Left renal pelvis (tissue), 4 donors: ENCODE measurements at regions not wholly inside any gene's neighbourhood (a gene's known extent, or its start where the extent isn't known, plus 50 kb on each side); places are given as distances from the start of the nearest gene placed in this dataset.

Experiments used
- DNase-seq, 4 donors: peaks; one replicate each; pipeline ENCODE4 v3.0.0-alpha.2; 2013; ENCODE audit warnings: low read depth in 4 of 4, low spot score in 3 of 4

DNA sequence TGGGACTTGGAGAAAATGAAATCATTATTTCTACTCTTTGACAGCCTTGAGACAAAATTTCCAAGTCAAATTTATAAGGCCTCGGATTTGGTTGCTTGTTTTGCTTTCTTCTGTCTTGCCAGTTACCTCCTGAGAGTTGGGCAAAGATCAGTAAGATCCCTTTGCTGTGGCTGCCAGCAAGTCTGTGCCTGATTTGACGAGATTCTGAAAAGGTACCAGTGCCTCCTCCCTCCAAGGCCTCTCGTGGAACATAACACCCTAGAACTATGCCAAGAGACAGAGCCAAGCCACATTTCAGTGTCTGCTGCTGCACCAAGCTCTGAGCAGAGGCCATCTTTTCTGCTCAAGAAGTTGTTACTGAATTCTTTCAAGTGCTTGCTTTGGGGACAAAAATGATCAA is 61.0 kb downstream of the GTPBP8 start:
- DNase-seq, result no peak

DNA sequence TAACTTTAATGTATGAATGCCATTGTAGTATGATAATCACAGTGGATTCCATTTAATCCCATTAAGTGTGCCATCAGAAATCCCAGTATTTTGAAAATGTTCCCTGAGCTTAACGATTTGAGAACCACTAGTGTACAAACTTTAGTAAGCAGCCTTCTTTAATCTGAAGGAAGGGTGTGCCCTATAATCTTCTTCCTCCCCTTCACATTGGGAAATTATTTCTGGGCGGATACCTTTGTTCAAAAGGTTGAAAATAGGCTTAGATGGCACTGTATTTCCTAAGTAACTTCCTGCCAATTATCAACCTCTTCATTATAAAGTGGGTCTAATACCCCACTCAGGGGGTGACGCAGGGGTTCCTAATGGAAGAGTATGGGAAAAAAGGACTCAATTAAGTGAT is 62.4 kb downstream of the GTPBP8 start:
- no peak for DNase-seq

DNA sequence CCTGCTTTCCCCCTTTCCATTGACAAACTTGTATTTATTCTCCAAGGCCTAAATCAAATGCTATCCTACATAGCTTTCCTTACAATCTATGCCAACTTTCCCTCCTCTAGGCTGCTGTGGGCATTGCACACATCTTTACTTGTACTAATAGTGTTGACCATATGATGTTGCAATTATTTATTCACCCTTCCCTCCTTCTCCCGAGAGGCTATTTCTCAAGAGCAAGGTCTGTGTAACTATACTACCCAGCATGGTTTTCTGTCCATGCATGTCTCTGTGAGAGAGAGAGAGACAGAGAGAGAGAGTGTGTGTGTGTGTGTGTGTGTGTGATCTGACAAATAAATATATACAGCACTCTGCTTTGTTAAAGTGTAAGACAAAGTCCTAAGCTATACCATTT is 63.8 kb downstream of the GTPBP8 start:
- no peak for DNase-seq

DNA sequence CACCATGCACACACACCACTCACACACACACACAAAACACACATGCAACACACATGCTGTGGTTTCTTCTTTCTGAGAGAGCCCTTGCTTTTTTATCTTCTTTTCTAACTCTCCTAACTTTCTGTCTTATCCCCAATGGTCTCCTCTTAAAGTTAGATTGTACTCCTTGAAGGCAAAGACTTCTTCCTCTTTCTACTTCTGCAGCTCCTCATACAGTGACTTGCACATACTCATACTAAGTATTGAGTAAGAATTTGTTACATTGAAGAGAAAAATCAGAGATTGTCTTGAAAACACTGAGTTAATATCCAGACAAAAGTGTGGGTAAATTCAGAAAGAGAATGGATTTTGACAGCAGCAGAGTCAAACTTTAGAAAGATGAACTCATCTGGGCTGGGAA is 64.4 kb downstream of the GTPBP8 start:
- DNase-seq, result no peak

DNA sequence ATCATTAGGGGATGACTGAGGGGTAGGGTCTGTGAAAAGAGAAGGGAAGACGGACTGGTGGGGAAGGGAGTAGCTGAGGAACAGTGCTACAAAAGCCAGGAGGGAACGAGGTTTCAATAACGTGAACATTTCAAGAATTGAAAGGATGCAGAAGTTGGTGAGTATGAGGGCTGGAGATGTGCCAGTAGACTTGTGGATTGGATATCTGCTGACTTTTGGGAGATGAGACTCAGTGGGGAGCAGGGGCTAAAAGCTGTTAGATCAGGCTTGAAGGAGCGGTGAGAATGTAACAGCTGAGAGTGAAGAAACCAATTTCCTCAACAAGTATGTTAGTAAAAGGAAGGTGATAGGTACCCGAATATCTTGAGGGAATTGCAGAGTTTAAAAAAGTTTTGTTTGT is 65.2 kb downstream of the GTPBP8 start:
- no peak for DNase-seq

DNA sequence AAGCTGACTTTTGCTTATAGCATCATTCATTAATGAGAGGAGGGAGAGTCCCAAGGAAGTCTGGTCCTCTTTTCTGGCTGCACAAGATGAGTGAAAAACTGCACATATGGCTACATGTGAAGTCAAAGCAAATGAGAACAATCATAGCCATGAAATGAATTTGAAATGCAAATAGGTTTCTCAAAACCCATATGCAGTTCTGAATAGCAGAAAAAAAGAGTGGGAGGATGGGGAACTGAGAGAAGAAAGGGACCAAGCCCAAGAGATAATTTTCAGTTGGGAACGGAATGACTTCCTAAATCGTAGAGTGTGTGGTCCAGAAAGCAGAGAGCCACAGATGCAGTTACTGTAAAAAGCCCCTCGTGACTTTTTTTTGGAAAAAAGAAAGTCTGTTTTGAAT is 66.3 kb downstream of the GTPBP8 start:
- no peak for DNase-seq

DNA sequence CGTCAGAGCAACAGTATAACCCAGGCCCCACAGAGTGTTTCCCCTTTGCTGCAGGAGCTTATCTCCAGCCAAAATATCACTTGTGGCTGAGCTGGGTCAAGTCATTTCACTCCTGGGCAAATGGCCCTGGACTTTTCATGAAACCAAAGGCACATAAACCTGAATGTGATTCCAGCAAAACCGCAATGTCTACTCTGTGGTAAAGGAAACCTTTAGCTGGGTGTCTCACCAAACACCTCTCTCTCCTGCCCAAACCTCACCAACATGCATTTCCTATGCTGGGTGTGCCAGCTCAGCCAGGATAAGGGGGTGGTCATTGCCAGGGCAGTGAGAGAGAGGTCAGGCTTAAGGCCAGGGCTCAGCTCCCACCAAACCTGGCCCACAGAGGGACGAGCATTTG is 67.4 kb downstream of the GTPBP8 start:
- no peak for DNase-seq

DNA sequence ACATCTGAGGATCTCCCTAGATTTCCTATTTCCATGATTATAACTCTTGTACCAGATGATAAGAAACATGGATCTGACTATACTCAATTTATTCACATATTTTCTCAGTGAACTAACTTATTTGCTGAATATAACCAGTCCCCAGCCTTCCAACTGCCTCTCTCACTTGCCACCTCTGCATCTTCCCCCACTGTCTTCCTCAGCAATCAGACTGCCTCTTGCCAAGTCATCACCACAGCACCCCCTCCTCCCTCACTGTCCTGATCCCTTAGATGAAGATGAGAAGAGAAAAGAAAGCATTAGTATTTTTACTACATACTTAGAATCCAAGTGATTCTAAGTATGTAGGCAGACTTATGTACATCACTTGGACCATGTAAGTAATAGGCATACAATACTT is 71.9 kb downstream of the GTPBP8 start:
- DNase-seq, result no peak

DNA sequence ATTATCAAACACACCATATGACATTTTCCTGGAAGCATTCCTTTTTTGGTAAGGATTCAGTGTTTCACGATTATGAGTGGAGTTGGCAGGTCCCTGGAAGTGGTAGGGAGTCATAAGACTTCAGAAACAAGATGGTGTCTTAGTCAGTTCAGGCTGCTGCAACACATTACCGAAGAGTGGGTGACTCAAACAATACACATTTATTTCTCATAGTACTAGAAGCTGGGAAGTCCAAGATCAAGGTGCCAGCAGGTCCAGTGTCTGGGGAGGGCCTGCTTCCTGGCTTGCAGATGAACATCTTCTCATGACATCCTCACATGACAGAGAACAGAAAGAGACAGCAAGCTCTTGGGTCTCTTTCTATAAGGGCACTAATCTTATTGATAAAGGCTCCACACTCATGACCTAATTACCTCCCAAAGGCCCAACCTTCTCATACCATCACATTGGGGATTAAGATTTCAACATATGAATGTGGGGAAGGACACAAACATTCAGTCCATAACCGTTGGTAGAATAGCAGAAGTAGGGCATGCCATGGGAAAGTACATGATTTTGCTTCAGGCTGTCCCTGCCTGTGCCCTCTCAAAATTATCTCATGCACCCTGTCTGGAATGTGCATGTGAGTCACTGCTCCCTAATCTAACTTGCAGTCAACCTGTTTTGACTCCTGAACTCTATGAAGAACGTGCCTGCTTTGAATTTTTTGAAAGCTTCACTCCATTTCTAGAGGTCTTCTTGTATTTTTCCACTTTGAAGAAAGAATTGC is 72.5 kb downstream of the GTPBP8 start:
- no peak for DNase-seq

DNA sequence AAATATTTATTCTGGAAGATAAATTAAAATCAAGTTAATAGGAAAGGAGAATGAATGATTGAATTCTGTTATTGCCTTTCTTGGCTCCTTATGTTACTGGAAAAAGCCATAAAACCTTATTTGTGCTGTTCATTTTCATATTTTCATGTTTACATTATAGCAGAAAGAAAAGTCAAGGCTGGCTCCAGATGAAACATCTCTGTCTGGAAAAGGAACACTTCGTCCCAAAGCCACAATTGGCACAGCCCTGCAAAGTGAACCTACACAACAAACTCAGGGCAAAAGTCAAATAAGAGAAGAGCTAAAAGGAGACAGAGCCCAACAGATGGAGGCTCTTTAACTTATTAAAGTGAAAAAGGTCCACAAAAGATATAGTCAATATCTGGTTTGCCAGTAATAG is 73.4 kb downstream of the GTPBP8 start:
- DNase-seq, result no peak

DNA sequence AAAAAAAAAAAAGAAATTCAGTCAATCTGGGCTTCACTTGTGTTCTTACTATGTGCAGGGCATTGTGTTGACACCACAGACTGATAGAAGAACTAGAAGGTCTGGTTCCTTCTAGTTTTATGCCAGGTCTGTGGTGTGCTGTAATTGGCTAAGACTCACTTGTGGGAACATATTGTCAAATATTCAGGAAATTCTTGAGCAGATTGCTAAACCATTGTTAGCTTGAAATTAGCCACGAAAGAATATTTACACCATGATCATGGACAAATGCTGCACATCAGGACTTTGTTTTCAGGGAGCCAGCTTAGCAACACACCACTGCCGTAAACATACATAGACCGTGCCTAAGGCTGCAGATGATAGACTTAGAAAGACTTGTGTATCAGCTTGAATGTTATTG is 74.6 kb downstream of the GTPBP8 start:
- no peak for DNase-seq

DNA sequence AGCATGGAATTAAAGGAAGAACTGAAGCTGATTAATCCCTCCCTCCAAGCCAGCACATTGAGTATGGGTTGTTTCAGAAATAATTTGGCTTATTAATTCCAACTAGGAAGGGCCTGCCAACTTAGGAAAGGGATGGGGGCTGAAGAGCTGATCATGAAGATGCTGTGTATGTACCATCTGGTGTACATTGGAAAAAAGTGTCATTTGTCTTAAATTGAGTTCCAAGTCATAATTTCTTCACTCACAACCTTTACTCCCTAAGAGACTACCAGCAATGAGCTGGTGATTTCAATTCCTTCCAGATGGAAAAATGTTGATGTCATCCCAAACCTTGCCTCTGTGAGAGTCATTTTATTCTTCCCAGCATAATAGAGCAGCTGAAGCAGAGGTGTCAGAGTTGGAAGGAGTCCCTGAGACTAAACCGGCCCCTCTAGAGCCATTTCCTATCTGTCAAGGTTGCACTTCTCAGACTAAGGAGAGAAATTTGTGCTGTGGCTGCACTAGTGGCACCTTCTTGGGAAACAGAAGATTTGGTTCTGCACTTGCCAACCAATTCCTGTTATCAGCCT is 79.4 kb downstream of the GTPBP8 start:
- no peak for DNase-seq

DNA sequence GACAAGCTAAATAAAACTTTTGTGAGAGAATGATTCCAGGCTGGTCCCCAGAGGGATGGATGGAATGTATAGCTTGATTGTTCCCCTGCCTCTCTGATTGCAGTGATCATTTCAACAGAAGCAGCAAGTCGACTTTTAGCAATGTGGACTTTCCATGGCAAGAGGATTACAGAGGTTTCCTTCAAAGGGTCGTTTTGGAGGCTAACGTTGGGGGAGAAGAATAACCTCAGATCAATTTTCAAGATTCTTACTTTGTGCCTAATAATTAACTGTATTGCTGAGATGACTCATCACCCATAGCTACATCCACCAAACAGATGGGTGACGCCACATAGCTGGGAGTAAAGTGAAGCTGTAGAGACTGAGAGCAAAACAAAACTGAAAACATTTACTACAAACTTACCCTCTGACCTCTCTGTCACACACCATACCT is 79.9 kb downstream of the GTPBP8 start:
- no peak for DNase-seq

DNA sequence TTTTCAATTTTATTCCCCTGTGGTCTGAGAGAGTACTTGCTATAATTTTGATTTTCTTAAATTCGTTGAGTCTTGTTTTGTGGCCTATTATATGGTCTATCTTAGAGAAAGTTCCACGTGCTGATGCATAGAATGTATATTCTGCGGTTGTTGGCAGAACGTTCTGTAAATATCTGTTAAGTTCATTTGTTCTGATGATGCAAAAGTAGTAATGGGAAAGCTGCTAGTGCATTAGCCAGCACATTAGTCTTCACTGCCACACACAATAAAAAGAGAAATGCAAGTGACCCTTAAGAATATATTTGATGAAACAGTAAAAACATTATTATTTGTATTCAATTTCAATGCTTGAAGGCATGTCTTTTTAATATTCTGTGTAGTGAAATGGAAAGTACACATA is 84.8 kb downstream of the GTPBP8 start:
- no peak for DNase-seq

DNA sequence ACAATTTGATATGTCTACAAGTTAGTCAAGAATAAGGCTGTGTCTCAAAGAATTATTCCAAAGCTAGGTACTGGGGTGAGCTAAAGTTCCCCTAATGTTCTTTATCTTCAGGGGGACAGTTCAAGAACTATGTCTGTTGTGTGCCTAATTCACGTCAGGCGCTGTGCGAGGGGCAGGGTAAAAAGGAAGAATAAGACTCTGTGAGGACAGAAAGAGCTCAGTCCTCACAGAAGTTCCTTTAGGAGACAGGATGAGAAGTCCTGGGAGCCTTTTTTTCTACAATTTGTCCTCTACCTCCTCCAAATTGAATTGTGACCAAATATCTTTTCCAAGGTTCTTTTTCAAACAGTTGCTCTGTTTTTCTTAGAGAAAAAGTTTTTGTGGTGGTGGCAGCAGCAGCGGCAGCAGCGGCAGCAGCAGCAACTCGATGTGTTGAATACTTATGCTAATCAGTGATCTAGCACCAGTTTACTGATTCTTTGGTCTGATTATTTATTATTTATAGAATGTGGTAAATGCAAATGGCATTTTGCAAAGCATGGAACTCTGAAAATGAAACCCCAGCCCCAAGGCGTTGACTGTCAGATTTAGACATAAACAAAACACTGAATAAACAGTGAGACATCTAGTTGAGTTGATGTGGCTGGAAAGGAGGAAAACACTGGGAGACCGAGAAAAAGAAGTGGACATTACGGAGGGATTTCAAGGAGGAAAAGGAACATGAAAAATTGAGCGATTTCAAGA is 88.6 kb downstream of the GTPBP8 start:
- DNase-seq, result no peak

DNA sequence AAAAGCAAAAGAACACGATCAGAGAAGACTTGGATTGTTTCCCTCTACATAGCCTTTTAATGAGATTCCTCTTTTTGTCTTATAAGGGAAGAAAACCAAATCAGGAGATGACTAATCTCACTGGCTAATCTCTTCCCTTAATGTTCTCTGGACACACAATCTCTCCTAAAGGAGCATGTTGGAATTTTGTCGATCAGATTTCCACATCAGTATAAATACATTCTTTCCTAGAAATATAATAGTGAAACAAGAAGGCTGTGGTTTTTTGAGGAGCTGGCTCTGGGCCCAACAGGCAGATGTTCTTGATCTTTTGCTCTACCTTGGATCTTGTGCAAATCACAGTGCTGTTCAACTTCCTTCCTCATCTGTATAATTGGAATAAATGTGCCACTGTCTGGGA is 94.0 kb downstream of the GTPBP8 start:
- no peak for DNase-seq

DNA sequence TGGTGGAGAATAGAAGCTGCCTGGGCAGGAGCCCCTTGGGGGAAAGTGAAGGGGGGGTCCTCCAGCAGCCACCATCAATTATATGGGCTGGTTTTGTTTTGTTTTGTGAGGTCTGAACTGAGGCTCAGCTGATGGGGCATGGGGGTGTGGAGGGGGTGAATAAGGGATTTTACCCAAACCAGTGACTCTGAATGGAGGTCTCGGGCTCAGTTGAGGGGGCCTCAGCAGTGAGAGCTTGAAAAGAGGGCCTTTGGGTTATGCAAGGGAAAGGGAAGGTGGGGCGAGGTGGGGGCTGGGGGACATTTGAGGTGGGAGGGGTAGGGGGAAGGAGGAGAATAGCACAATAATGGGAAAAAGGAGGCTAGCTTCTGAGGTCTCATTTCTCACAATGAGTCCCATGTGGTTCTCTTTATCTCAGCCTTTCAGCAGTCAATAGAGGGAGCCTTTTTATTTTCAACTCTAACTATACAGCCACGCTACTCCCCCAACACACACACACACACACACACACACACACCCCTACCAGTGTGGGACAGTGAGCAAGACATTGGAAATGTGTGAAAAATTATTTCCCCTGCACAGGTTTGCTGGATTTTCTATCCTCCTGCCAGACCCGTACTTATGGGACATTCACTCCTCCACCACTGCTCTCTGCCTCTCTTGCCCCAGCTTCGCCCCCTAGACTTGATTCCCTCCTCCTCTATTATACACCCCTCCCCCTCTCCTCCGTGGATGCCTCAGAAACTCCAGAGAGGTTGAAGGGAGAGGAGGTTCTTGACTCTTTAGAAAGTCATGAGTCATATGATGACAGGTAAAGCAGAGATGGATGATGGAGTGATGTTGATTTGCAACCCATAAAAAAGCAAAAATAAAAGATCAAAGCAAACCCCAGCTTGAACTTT is 96.0 kb downstream of the GTPBP8 start:
- DNase-seq, result no peak

DNA sequence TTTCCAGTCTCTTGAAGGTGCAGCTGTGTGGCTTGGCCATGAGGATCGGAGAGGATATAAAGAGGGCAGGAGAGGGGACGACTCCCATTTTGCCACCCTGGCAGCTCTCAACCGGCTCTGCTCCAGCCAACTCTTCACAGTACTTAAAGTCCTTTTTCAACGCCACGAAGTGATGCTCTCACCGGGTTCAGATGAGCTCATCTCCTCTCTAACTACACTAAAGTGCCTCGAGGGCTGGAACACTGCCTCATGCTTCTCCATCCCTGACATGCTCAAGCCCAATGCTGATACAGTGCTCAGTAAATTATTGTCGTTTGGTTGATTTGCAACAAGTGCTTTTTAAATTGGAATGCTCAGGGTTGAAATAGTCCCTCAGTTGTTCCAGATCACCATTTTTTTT is 97.8 kb downstream of the GTPBP8 start:
- no peak for DNase-seq

DNA sequence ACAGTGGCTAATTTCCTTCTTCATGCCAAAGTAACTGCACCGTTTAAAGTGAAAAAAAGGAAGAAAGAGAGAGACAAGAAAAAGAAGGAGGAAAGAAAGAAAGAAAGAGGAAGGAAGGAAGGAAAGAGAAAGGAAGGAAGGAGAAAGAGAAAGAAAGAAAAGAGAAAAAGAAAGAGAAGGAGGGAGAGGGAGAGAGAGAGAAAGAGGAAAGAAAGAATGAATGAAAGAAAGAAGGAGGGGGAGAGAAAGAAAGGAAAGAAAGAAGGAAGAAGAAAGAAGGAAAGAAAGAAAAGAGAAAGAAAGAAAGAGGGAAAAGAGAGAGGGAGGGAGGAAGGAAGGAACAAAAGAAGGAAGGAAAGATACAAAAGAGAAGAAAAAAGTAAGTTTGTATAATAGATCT is 100.6 kb downstream of the GTPBP8 start:
- DNase-seq, result no peak

DNA sequence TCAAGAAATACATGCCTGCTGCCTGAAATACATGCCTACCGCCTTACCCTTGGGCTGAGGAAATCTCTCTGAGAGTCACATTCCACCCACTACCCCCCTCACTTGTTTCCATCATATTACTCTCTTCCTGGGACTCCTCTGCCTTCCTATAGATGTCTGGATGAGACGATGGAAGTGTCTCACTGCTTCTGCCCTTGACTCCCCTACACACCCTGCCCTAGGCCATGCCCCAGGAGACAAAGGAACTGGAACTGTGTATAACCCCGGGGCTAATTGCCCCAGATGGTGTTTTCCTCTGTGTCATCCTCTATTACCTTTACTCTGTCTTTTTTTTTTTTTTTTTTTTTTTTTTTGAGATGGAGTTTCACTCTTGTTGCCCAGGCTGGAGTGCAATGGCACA is 102.0 kb downstream of the GTPBP8 start:
- DNase-seq, result no peak
